HG03045 (cell line): ENCODE measurements at regions not wholly inside any gene's neighbourhood (a gene's known extent, or its start where the extent isn't known, plus 50 kb on each side); places are given as distances from the start of the nearest gene placed in this dataset.
"Not testable (repeated sequence)": the region's sequence is repeated elsewhere in the genome, so short reads cannot be mapped to it uniquely, and the experiment has no call there.

Source experiments
- ATAC-seq: cut with Tn5 transposase; IDR thresholded peaks from one replicate; pipeline ENCODE4 v1.9.1; 2021; ENCODE audit warnings: mild to moderate bottlenecking, moderate library complexity; ENCODE audit not compliant: unreplicated experiment

DNA sequence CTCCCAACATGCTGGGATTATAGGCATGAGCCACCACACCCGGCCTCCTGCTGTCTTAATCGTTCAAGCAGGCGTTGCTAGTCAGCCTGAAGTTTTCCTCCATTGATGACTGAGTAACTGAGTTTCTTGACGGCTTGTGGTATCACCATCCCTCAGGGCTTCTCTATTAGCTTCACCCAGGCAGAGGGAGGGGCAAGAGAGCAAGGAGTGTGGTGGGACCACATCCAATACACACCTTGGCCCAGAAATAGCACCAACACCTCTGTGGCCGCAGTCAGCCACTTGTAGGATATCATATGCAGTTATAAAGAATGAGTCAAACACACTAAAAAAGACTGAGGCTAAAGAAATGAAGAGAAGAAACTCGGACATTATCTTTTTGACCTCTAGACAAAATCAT is 1009.4 kb upstream of the CELF4 start:
- no peak for ATAC-seq

- ATAC-seq: no peak
Observed at GRCh38 chr18:38572554-38573111, 1007.0 kb upstream of the CELF4 start.

- ATAC-seq: no peak
Observed at GRCh38 chr18:38571651-38572050, 1006.1 kb upstream of the CELF4 start.

DNA sequence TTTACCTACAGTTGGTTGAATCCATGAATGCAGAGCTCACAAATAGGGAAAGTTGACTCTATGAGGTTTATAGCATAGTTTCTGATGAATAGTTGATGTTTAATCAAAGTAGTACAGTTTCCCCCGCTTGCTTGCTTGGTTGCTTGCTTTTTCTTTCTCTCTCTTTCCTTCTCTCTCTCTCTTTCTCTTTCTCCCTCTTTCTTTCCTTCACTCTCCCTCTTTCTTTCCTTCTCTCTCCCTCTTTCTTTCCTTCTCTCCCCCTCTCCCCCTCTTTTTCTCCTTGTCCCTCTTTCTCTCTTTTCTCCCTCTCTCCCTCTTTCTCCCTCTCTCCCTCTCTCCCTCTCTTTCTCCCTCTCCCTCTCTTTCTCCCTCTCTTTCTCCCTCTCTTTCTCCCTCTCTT is 999.9 kb upstream of the CELF4 start:
- ATAC-seq: no peak

DNA sequence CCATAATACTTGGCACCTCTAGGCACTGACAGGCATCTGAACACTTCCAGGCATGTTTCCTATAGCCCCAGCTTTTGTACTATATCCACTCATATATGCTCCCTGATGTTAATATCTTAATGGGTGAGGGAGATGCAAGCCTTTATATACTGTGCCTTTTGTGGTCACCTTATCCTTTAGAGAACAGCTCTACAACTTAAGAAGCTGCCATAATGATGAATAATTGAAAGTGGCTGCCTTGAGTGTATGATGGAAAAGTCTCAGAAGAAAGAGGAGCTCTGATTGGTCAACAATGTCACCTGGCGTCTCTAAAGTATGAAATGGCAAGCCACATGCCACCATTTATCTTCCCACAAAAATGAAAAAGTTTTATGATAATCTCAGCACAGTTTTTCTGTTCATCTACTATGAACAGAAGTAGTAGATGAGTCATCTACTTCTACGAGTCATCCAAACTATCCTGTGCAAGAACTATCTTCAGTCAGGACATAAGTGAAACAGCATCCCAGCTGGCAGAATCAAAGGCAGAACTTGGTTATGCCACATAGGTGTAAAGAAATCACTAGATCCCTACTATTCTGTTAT is 997.9 kb upstream of the CELF4 start:
- no peak for ATAC-seq

DNA sequence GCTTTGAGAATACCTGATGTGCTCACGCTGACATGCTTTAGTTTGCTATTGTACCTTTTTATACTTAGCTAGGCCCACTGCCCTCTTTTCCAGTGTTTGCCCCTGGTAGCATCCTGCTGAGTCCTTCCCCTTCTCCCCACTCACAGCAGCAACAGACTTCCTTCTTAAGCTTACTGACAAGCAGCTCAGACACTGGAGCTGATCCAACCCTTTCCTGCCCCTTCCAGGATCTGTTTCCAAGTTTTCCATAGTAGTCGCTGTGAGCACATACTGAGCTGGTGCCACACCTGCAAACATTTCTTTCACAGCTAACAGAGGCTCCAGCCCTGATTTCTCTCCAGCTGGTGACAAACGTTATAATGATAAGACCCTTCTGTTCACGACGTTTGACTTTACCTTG is 991.4 kb upstream of the CELF4 start:
- no peak for ATAC-seq

- ATAC-seq: no peak
Observed at GRCh38 chr18:38552732-38553321, 987.2 kb upstream of the CELF4 start.

DNA sequence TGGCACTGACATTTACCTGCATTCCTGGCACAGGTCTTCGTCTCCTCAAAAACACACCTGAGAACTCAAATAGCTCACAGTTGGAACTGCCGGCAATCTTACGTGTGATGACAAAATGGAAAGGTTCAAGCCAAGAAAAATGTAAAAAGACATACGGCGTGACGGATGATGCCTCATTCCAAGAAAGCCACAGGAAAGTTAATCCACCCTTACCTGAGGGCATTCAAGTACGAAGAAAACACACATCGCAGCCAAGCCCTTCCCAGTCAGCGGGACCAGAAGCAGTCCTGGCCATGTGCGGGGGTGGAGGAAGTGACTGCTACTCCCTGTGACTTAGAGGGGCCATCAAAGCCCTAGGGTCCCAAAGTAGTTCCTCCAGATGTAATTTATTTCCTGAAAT is 986.3 kb upstream of the CELF4 start:
- no peak for ATAC-seq

DNA sequence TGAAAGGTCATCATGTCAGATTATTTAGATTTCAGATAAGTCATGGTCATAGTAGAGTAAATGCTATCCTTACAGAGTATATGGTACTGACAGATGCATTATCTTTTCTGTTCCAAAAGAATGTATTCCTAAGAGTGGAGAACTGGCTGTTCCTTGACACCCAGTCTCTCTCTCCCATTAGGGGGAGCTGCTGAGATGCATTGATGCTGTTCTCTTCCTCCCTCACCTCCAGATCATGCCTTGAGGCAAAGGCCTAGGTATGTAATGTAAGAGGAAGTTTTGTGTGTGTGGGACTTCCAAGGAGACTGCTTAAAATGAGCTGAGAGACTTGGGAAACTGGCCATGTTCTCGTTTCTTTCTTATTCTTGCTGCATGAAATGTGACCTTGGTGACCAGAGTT is 979.5 kb upstream of the CELF4 start:
- ATAC-seq: no peak

- no peak for ATAC-seq
Observed at GRCh38 chr18:38539856-38540255, 974.3 kb upstream of the CELF4 start.

DNA sequence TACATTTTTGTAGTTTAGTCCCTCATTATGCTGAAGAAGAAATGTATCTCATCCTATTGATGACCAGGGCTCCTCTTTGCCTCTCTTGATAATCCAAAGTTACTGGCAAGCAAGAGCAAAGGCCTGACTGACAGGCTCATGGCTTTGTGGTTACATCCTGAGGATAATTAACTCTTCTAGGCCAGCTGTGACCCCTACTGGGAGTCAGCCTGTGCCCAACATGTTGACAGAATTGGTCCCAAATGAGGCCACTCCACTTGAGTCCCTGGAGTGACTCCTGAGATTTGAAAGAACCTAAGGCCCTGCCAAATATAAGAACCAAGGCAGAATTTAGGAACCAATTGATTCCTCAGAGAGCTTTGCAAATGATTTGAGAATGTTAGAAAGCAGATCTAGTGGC is 973.8 kb upstream of the CELF4 start:
- ATAC-seq: no peak

GRCh38 chr18:38534073-38534472 is 968.5 kb upstream of the CELF4 start:
- ATAC-seq: no peak

GRCh38 chr18:38526922-38527321 is 961.3 kb upstream of the CELF4 start:
- ATAC-seq: no peak

DNA sequence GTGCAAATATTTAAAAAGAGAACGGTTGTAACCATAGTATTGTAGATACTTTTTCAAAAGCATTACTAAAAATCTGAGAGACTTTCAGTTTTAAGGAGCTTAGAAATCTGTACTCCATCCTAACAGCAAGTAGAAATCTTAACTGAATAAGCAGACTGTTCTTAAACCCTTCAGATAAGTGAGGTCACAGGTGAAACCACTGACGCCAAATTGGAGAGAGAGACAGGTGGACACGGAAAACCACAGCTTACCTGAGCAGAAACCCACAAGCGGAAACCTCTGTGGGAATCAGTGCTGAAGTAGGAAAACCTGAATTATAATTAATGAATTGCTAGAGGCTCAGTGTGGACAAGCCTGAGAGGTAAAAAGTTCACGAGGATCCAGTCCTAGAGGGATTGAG is 959.4 kb upstream of the CELF4 start:
- ATAC-seq: no peak

DNA sequence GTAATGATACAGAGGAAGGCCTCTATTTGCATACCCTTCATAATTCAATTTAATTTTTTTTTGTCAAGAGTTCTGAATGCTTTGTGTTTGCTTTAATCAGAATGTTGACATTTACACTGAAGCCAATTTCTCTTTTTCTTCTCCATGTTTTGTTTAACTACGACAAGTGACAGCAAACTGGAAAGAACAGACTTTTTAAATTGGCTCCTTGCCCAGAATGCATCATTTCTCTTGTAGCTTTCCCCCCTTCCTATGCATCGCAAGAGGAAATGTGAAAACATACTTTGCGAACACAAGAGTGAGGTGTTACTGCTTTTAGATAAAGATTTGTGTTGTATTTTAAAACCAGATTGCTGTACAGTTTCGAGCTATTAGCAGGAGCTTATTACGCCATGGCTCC is 955.2 kb upstream of the CELF4 start:
- ATAC-seq: no peak

GRCh38 chr18:38502539-38502938 is 936.9 kb upstream of the CELF4 start:
- ATAC-seq: no peak

GRCh38 chr18:38497266-38497665 is 931.7 kb upstream of the CELF4 start:
- no peak for ATAC-seq

DNA sequence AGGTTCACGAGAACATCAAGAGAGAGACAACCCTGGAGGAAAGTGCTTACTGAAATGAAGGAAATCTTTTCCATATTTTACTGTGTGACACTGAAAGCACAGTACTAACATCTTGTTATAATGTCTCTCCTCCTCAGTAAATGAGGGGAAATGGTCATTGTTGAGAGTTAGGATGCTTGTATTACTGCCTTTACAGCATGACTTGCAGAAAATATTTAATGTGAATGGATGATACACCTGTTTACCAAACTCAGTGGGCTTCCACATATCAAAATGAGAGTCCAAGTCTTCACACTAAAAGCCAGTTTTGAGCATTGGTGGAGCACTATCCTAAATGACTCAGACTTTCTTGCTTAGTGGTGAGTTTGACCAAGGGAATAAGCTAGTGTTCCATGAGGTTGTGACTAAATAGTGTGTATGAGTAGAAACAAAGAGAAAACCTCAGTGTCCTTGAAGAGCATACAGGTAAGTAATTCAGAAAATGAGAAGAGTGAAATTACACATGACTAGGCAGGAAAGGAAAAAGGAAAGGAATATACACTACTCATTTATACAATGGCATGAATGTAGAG is 930.7 kb upstream of the CELF4 start:
- no peak for ATAC-seq

GRCh38 chr18:38494065-38494464 is 928.5 kb upstream of the CELF4 start:
- no peak for ATAC-seq

GRCh38 chr18:38491195-38491594 is 925.6 kb upstream of the CELF4 start:
- no peak for ATAC-seq

GRCh38 chr18:38489721-38490120 is 924.1 kb upstream of the CELF4 start:
- ATAC-seq: not testable (repeated sequence)

- no peak for ATAC-seq
Observed at GRCh38 chr18:38487521-38487920, 921.9 kb upstream of the CELF4 start.

DNA sequence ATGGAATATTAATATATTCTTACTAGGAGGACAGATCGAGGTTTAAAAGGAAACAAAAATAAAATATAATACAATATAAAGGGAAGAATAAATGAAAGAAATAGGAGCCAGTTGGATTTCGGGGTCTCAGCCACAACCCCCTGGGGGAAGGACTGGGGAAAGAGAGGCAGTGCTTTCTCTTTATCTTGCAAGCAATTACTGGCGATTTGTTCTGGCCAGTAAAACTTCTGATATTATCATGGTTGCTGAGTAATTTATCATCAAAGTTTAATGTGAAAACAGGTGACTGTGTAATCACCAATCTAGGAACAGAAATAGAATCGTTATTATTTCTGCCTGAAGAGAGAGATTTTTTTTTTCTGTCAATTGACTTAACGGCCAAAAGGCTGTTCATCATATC is 917.7 kb upstream of the CELF4 start:
- ATAC-seq: no peak
